Smooth muscle cell (in vitro differentiated cells): ENCODE measurements at regions not wholly inside any gene's neighbourhood (a gene's known extent, or its start where the extent isn't known, plus 50 kb on each side); places are given as distances from the start of the nearest gene placed in this dataset.

Experiments used
- DNase-seq: peaks from one replicate; lab custom pipeline; 2025; ENCODE audit not compliant: unreplicated experiment; lab: John Stamatoyannopoulos, UW
- H2AFZ ChIP-seq: fragments of 200-600 bp; sonication (generic); 2 replicates; pipeline ENCODE4 v1.6.0; 2016; ENCODE audit warnings: antibody characterized with exemption, low read depth, mild to moderate bottlenecking
- H3F3A ChIP-seq: fragments of 200-600 bp; sonication (generic); 2 replicates; pipeline ENCODE4 v1.6.0; 2017; ENCODE audit warnings: antibody characterized with exemption, low read depth
- H3K27ac ChIP-seq: fragments of 200-600 bp; sonication (generic); 2 replicates; pipeline ENCODE4 v1.5.1; 2016; ENCODE audit warnings: low read depth, mild to moderate bottlenecking
- H3K27me3 ChIP-seq: fragments of 200-600 bp; sonication (generic); 2 replicates; pipeline ENCODE4 v1.6.1; 2016; ENCODE audit warnings: low read depth, mild to moderate bottlenecking
- H3K36me3 ChIP-seq: fragments of 200-600 bp; sonication (generic); 2 replicates; pipeline ENCODE4 v1.5.1; 2016; ENCODE audit warnings: low read depth
- H3K4me1 ChIP-seq: fragments of 200-600 bp; sonication (generic); 2 replicates; pipeline ENCODE4 v1.5.1; 2016; ENCODE audit warnings: low read depth
- H3K4me2 ChIP-seq: fragments of 200-600 bp; sonication (generic); 2 replicates; pipeline ENCODE4 v1.6.0; 2016; ENCODE audit warnings: mild to moderate bottlenecking
- H3K4me3 ChIP-seq: fragments of 200-600 bp; sonication (generic); 2 replicates; pipeline ENCODE4 v1.5.1; 2016; ENCODE audit warnings: mild to moderate bottlenecking
- H3K79me2 ChIP-seq: fragments of 200-600 bp; sonication (generic); 2 replicates; pipeline ENCODE4 v1.6.0; 2016; ENCODE audit warnings: low read depth, mild to moderate bottlenecking
- H3K9ac ChIP-seq: fragments of 200-600 bp; sonication (generic); 2 replicates; pipeline ENCODE4 v1.6.0; 2016; ENCODE audit warnings: low read depth
- H3K9me3 ChIP-seq: fragments of 200-600 bp; sonication (generic); replicated peaks from 2 replicates; pipeline ENCODE4 v1.5.1; 2016; ENCODE audit warnings: low read depth
- H4K20me1 ChIP-seq: fragments of 200-600 bp; sonication (generic); 2 replicates; pipeline ENCODE4 v1.6.0; 2016; ENCODE audit warnings: low read depth
- WGBS: methylation state at CpG from one replicate; pipeline ENCODE4 v1.1.7; 2016; ENCODE audit warnings: low lambda C conversion rate; 5-methylcytosine and 5-hydroxymethylcytosine counted together
- TF ChIP-seq, protein P1 (sequence below): fragments of 200-600 bp; sonication (generic); IDR thresholded peaks from 2 replicates; pipeline ENCODE4 v1.5.1; 2017; ENCODE audit warnings: borderline replicate concordance, mild to moderate bottlenecking, antibody characterized with exemption; ENCODE audit not compliant: insufficient read depth, poor library complexity, severe bottlenecking

DNA sequence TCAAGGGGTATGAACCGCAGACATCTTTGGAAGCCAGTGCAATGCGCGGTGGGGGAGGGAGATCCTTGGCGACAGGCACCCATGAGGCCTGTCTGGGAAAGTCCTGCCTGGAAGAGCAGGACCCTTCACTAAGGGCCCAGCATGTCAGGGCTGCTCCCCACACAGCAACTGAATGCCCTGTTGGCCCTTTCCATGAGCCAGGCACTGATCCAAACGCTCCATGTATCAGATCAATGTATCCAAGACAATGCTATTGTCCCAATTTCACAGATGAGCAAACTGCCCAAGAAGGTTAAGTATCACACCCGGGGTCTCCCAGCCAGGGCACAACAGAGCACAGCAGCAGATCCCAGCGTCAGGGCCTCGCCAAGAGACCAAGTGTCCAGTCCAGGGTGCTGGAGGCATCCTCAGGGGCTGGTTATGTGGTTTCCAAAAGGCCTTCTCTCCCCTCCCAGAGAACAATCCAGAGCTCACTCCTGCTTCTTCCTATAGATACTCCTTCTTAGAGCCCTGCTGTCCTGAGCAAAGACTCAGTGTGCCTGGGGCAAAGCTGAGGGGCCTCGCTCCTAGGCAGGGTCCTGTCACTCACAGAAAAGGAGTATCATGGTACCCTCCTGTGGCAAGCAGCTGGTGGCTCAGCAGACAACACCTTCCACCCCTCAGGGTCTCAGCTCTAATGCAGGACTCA is 328.0 kb downstream of the NPHP4 start:
- 88% methylated on average over 9 of the region's 9 CpGs for WGBS

DNA sequence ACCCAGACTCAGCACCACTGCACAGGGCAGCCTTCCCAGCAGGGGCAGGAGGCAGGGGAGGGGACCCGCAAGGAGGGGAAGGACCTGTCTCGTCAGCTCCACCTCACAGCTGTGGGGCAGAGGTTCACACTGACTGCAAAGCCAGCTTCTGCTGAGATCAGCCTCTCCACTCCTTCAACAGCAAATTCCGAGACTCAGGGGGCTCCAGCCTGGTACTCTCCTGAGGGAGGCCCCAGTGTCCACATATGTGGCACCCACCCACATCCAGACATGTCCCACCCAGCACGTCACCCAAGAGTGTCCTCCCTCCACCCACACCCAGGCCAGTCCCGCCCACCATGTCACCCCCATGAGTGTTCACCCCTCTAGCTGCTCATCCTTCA is 329.5 kb downstream of the NPHP4 start:
- TF ChIP-seq, protein P1, sequence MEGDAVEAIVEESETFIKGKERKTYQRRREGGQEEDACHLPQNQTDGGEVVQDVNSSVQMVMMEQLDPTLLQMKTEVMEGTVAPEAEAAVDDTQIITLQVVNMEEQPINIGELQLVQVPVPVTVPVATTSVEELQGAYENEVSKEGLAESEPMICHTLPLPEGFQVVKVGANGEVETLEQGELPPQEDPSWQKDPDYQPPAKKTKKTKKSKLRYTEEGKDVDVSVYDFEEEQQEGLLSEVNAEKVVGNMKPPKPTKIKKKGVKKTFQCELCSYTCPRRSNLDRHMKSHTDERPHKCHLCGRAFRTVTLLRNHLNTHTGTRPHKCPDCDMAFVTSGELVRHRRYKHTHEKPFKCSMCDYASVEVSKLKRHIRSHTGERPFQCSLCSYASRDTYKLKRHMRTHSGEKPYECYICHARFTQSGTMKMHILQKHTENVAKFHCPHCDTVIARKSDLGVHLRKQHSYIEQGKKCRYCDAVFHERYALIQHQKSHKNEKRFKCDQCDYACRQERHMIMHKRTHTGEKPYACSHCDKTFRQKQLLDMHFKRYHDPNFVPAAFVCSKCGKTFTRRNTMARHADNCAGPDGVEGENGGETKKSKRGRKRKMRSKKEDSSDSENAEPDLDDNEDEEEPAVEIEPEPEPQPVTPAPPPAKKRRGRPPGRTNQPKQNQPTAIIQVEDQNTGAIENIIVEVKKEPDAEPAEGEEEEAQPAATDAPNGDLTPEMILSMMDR: no peak

More for the DNA sequence above, 328.0 kb downstream of the NPHP4 start:
- Histone ChIP-seq H3K9me3 (no peaks in the 10 kb centered on the region), H3K79me2 (no peaks in the 10 kb centered on the region), H3K4me3 (no peak overlapping the region), H3F3A (no peaks in the 10 kb centered on the region), H2AFZ (no peak overlapping the region), H3K36me3 (no peaks in the 10 kb centered on the region), H4K20me1 (no peaks in the 10 kb centered on the region), H3K4me2 (no peak overlapping the region), H3K27ac (no peak overlapping the region), H3K4me1 (no peaks in the 10 kb centered on the region), H3K27me3 (no peaks in the 10 kb centered on the region), H3K9ac (no peak overlapping the region)
- no peak for DNase-seq
- TF ChIP-seq, protein P1: no peak

DNA sequence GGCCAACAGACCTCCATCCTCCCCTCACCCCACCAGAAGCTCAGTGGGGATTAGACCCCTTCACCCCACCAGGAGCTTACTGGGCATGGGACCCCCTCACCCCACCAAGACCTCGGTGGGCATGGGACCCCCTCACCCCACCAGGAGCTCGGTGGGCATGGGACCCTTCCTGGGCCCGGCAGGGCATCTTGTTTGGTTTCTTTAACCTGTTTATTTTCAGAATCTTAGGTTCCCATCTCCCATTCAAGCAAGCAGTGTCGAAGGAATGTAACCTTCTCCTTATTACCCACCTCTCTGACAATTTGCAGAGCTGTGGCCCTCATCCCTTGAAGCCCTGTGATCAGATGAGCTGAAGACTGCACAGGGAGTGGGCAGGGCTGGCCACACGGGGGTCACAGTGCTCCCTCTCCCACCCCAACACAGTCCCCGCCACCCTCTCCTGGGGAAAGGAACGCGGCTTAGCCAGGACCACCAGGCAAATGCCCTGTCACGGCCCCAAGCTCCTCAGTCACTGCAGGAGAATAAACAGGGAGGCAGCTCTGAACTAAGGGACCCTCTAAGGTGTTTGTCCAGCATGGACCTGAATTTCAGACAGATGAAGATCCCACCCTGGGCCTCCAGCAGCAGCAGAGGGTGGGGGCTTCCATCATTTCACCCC is 330.0 kb downstream of the NPHP4 start:
- Histone ChIP-seq H2AFZ (no peak overlapping the region), H3K27me3 (no peaks in the 10 kb centered on the region), H3K79me2 (no peaks in the 10 kb centered on the region), H3K4me2 (no peak overlapping the region), H3K36me3 (no peaks in the 10 kb centered on the region), H4K20me1 (no peaks in the 10 kb centered on the region), H3F3A (no peaks in the 10 kb centered on the region), H3K4me1 (no peaks in the 10 kb centered on the region), H3K4me3 (no peak overlapping the region), H3K9ac (no peak overlapping the region), H3K27ac (no peak overlapping the region), H3K9me3 (no peaks in the 10 kb centered on the region)
- DNase-seq: no peak
- TF ChIP-seq, protein P1: no peak
- 85% methylated on average over 9 of the region's 9 CpGs for WGBS

More for the DNA sequence above, 329.5 kb downstream of the NPHP4 start:
- Histone ChIP-seq H2AFZ (no peak overlapping the region), H3K27ac (no peak overlapping the region), H3K9me3 (no peaks in the 10 kb centered on the region), H3K4me1 (no peaks in the 10 kb centered on the region), H3K79me2 (no peaks in the 10 kb centered on the region), H3F3A (no peaks in the 10 kb centered on the region), H3K4me2 (no peak overlapping the region), H3K4me3 (no peak overlapping the region), H3K36me3 (no peaks in the 10 kb centered on the region), H3K9ac (no peak overlapping the region), H3K27me3 (no peaks in the 10 kb centered on the region), H4K20me1 (no peaks in the 10 kb centered on the region)
- 91% methylated on average over 5 of the region's 5 CpGs for WGBS
- DNase-seq: no peak
